ENCODE measurements at regions not wholly inside any gene's neighbourhood (a gene's known extent, or its start where the extent isn't known, plus 50 kb on each side); places are given as distances from the start of the nearest gene placed in this dataset.

DNA sequence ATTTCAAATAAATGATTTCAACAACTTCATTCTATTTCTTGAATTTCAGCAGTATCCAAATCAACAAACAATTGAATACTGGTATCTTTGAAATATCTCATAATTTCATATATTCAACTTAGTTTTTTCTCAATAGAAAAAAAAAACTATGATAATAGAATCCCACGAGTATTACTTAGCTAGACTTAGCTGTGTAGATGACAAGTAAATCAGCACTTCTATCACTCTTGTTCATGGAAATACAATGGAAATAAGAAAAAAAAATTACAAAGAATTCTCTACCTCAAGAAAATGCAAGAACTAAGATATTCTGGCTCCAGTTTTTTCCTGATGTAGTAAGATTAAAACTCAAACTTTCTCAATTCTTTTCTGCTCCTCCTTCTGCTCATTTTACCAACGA lies 256.2 kb upstream of the KYNU start:
- TF ChIP-seq CHD2 (IDR thresholded peaks at IDR 0.05; ENCODE audit: low read length, partially characterized antibody) (no peak), EP300 (IDR thresholded peaks at IDR 0.05) (no peak)
- TF ChIP-seq, protein P1, sequence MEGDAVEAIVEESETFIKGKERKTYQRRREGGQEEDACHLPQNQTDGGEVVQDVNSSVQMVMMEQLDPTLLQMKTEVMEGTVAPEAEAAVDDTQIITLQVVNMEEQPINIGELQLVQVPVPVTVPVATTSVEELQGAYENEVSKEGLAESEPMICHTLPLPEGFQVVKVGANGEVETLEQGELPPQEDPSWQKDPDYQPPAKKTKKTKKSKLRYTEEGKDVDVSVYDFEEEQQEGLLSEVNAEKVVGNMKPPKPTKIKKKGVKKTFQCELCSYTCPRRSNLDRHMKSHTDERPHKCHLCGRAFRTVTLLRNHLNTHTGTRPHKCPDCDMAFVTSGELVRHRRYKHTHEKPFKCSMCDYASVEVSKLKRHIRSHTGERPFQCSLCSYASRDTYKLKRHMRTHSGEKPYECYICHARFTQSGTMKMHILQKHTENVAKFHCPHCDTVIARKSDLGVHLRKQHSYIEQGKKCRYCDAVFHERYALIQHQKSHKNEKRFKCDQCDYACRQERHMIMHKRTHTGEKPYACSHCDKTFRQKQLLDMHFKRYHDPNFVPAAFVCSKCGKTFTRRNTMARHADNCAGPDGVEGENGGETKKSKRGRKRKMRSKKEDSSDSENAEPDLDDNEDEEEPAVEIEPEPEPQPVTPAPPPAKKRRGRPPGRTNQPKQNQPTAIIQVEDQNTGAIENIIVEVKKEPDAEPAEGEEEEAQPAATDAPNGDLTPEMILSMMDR (IDR thresholded peaks at IDR 0.05) = no peak

All from A549 (cell line).